Renal cortex interstitium (tissue), 11 donors: ENCODE measurements at regions not wholly inside any gene's neighbourhood (a gene's known extent, or its start where the extent isn't known, plus 50 kb on each side); places are given as distances from the start of the nearest gene placed in this dataset.
"Not testable (repeated sequence)": the region's sequence is repeated elsewhere in the genome, so short reads cannot be mapped to it uniquely, and the experiment has no call there.

ENCODE experiments used
- DNase-seq, 11 donors: peaks; one replicate each; pipeline ENCODE4 v3.0.0-alpha.2; 2013; ENCODE audit warnings: low read depth in 9 of 11, low spot score in 4 of 11; ENCODE audit errors: extremely low read depth in 1 of 11

DNA sequence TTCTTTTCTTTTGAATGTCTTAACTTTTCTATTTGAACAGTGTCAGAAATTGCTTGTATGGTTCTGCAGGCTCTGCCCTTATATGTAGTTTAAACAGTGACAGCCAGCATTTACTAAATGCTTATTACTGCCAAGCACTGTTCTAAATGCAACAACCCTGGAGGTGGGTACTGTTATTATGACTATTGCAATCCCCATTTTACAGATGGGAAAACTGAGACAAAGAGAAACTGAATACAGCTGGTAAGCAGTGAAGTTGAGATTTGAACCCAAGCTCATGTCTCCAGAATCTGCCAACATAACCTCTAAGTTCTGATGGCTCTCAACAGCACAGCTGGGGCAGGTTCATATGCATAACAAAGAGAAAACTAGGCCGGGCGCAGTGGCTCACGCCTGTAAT is 105.7 kb upstream of the GATA6 start:
- no peak for DNase-seq

DNA sequence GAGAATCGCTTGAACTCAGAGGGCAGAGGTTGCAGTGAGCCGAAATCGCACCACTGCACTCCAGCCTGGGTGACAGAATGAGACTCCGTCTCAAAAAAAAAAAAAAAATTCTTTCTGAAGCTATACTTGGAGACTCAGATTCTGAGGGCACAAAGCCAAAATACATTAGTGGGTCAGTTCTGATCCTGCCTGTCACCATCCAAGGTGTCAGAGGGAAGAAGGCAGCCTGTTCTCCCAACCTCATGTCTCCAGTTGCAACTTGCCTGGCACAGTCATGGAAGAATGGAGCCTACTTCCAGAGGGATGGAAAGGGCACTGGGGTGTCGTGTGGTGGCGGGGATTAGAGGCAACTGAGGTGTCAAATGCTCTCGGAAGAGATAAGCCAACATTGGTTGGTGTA is 104.8 kb upstream of the GATA6 start:
- DNase-seq: no peak

DNA sequence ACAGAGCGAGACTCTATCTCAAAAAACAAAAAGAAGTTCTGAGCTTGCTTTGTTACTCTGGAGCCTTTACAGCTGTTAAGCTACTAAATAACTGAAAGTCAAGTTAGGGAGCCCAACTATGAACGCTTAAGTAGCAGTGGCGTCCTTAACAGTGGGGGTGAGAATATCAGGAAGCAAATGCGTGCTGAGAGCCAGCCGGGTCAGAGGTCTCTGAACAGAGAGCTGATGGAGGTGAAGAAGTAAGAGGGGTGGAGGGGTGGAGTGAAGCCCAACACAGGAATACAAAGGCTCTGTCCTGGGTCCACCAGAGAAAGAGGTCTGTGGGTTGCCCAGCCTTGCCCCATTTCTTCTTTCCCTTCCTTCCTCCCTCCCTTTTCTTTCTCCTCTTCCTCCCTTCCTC is 104.1 kb upstream of the GATA6 start:
- DNase-seq: peak in 1 of 11 donors; percentile 3

DNA sequence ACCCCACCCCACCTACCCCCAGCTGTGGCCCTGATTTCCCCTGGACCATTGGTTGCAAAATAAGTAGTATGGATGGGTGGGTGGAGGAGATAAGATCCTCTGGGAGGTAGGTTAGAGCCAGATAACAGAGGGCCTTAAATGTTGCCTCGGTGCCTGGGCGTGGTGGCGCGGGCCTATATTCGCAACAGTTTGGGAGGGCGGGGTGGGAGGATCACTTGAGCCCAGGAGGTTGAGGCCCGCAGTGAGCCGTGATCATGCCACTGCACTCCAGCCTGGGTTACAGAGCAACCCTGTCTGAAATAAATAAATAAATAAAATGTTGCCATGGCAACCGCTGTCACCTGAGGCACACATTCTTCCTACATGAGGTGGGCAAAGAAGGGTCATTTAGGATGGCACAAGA is 103.3 kb upstream of the GATA6 start:
- DNase-seq: no peak

DNA sequence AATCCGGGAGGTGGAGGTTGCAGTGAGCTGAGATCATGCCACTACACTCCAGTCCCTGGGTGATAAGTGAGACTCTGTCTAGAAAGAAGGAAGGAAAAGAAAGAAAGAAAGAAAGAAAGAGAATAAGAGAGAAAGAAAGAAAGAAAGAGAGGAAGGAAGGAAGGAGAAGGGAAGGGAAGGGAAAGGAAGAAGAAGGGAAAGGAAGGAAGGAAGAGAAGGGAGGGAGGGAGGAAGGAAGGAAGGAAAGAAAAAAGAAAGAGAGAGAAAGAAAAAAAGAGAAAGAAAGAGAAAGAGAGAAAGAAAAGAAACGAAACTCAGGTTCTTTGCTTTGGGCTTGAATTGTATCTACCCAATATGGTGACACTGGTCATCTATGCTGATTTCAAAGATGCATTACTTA is 102.3 kb upstream of the GATA6 start:
- no peak for DNase-seq

DNA sequence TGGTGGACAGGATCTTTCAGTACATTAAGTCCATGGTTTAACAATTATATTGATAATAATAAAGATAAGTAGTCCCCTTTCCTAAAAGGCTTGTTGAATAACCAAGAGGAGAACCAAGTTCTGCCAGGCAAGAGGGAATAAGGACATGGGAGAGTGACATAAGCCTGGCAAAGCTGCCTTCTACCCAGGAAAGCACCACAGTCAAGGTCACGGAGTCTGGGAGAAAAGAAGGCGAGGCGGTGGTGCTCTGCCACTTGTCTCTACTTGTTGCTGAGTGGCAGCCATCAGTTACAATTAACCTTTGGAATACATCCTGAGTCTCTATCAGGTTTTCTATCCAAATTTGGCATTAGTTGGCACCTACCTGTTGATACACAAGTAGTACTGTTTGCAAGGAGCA is 101.7 kb upstream of the GATA6 start:
- DNase-seq: no peak

- not testable (repeated sequence) for DNase-seq
Measured at GRCh38 chr18:22068784-22069183, 100.6 kb upstream of the GATA6 start.

GRCh38 chr18:22069916-22070315 is 99.5 kb upstream of the GATA6 start:
- DNase-seq: no peak

- DNase-seq: no peak
Measured at GRCh38 chr18:22073411-22073810, 96.0 kb upstream of the GATA6 start.

DNA sequence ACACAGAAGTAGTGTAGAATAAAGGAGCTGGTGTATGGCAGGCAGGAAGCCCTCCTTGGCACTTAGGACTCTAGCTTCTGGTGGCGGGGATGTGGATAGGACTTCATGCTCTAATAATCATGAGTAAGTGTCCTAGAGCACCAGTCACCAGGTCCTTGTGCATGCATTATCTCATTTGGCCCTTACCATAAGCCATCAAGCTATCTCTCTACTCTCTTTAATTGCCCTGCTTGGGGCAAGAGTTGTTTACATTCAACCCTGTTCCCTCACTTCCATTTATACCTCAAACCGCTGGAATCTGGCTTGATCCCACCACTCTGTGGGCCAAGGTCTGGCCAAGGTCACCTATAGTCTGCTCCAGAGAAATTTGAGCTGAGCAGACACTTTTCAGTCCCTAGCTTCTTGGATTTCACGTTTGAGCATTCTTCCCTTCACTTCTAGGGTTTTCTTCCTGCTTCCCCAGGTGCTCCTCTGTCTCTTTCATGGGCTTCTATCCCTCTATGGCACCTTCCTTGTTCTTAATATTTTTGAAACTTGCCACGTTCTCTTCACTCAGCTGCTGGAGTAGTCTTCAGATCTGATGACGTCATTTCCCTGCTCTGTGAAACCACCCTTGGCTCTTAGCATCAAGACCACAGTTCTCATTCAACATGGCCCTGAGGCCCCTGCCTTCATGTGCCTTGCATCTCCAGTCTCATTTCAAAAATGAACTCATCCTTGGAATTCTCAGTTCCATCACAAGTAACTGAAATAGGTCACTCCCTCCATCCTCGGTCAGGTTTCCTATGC is 94.9 kb upstream of the GATA6 start:
- DNase-seq: no peak

- no peak for DNase-seq
Measured at GRCh38 chr18:22080035-22080434, 89.4 kb upstream of the GATA6 start.

GRCh38 chr18:22082408-22082807 is 87.0 kb upstream of the GATA6 start:
- DNase-seq: no peak

DNA sequence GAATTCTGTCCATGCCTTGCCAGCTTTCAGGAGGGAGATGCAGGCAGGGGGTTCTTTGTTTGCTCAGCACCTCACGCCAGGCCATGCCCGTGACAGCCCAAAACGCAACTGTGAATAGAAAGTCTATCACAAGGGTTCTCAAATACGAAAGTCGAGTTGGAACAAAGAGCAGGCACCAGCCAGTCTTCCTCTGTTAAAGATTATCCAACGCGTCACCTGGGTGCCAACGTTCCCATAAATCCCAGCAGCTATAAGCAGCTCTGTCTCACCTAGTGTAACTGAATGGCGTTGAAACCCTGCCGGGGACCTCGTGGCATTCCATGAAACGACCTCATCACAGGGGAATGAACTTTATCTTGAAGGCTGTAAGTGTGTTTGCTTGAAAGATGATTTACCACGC is 84.8 kb upstream of the GATA6 start:
- peak in 1 of 11 donors; percentile 31 for DNase-seq

GRCh38 chr18:22086973-22087372 is 82.4 kb upstream of the GATA6 start:
- no peak for DNase-seq

GRCh38 chr18:22088029-22088428 is 81.4 kb upstream of the GATA6 start:
- no peak for DNase-seq

- DNase-seq: no peak
Measured at GRCh38 chr18:22088996-22089640, 80.3 kb upstream of the GATA6 start.

DNA sequence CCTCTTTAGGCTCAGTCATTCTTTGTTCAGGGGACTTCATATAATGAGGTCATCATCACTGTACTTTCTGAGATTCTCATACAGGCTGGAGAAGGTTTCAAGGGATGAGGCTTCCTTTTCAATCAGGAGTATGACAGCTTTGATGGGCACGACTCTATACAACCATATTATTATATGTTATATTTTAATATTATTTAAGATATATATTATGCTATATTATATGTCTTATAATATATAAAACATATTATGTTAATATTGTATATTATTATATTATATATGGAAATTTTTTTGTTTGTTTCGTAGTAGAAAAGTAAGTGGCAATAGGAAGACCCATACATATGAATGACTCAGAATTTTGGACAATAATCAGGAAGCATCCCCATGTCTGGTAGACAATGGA is 78.0 kb upstream of the GATA6 start:
- no peak for DNase-seq

DNA sequence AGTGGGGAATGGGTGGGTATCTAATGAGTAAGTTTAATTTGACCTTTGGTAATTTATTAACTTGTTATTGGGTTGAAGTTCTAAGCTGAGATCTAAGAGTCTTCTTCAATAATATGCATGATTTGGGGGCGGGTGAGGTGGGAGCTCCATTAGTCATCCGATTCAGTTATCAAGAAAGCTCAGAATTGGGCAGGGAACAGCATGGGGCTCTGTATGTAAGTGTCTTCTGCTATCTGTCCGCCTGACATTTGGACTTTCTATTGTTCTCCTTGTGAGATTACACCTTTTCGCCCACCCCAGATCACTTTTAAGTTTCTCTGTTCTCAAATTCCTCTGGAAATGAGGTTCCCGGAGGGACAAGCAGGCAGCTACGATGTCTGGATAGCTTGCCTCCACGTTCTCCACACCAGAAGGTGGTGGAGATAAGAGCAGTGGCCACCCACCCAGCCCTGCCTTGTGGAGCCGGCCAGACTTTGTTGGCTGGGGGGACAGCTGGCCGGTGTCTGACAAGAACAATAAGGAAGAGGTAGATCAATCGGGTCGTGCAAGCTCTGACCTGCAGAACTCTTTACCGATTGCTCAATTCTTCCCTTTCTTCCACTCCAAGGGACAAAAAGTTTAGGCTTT is 75.5 kb upstream of the GATA6 start:
- no peak for DNase-seq

- DNase-seq: no peak
Measured at GRCh38 chr18:22094358-22094734, 75.0 kb upstream of the GATA6 start.

GRCh38 chr18:22098563-22098989 is 70.8 kb upstream of the GATA6 start:
- DNase-seq: no peak
